GM12892 (cell line): ENCODE measurements at regions not wholly inside any gene's neighbourhood (a gene's known extent, or its start where the extent isn't known, plus 50 kb on each side); places are given as distances from the start of the nearest gene placed in this dataset.

Source experiments
- DNase-seq: peaks from one replicate; pipeline ENCODE4 v3.0.0; 2011; ENCODE audit not compliant: insufficient read length
- FAIRE-seq: peaks from 2 replicates; lab custom pipeline; 2011; peaks lifted over from hg19 to GRCh38; lab: Jason Lieb, UNC
- POLR2A ChIP-seq: IDR thresholded peaks from 2 replicates; pipeline ENCODE4 v1.6.1; 2011; ENCODE audit warnings: low read depth, low read length, control low read depth
- POLR2AphosphoS5 ChIP-seq: IDR thresholded peaks from 2 replicates; pipeline ENCODE4 v1.6.1; 2011; ENCODE audit warnings: low read depth, low read length, control low read depth
- TAF1 ChIP-seq: IDR thresholded peaks from 2 replicates; pipeline ENCODE4 v1.6.1; 2011; ENCODE audit warnings: low read depth, mild to moderate bottlenecking, control low read depth, low read length, borderline replicate concordance

DNA sequence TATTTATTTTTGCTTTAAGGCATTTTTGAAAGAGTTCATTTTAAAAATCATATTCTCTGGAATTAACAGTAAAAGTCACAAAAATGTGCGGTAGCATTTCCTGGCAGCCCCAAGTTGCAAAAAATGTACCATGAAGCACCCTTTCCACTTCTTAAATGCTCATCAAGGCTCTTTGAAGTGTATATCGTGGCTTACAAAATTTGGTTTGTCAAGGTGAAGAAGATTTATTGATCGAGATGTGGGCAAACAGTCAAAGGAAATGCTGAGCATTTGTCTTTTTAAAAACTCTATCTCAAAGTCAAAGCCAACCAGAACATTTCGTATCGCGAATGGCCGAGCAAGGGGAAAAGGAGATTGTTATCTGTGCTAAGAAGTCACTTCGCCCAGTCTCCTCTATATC lies 277.5 kb upstream of the KAZN start:
- no peak for FAIRE-seq
- TF ChIP-seq TAF1 = no peak
- TF ChIP-seq POLR2AphosphoS5 = no peak
- TF ChIP-seq POLR2A = no peak
- no peak for DNase-seq

DNA sequence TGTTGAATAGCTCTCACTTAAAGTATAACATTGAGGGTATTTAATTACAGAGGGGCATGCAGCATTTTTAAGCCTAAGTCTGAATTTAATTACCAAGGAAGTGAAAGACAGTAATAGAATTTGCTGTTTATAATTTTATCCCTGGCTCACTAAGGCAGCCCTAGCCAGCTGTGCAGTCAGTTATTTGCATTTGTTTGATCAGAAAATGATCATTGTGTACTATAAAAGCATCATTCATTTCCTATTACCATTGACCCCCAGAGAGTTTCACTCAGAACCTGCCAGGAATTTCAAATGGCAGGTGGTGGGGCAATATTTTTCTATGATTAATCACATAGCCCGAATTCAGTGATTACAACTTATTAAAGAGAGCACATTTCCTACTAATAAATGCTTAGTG lies 277.1 kb upstream of the KAZN start:
- DNase-seq (no peak), FAIRE-seq (no peak)
- no peak for TF ChIP-seq POLR2A
- TF ChIP-seq POLR2AphosphoS5 = no peak
- TF ChIP-seq TAF1 = no peak

DNA sequence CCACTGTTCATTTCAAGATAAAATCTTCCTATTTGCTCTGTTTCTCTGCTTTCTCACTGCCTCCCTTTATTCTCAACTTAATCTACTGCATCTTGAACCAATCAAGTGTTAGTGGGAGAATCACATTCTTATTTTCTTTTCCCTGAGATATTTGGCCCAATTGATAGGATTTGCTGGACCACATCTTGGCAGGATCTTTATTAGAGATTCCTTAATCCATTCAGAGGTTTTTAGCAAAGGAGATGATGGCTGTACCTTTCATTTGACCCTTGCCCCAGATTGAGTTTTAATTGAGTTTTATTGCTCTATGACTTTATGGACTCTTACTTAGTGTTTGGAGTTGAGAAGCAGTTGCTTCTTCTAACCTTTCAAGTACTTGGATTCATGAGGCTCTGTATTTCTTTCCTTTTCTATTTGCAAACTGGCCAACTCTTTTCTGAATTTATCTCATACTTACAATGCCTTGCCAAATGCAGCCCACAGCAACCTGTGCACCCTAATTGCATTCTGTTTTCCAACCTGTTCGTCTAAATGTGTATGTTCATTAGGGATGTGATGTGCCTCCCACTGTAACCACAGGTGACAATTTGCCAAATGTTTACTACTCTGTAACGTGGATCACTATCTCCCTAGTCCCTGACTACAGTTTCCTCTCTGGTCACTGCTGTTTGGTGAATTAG lies 274.8 kb upstream of the KAZN start:
- FAIRE-seq (no peak), DNase-seq (no peak)
- no peak for TF ChIP-seq TAF1
- no peak for TF ChIP-seq POLR2AphosphoS5
- no peak for TF ChIP-seq POLR2A

DNA sequence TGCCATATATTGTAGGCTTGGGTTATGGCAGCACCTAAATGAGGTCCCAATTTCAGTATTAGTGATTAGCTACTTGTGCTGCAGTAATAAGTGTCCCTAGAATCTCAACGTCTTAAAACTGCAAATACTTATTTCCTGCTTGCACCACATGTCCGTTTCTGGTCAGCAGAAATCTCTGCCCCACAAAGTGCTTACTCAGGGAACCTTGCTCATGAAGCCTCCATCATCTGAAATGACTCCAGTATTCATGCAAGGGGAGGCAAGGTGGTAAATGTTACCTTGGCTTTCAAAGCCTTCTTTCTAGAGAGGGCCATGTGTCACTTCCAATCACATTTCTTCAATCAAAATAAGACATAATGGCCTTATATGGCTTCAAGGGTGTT lies 274.2 kb upstream of the KAZN start:
- no peak for FAIRE-seq
- DNase-seq = no peak
- TF ChIP-seq TAF1 (no peak), POLR2A (no peak), POLR2AphosphoS5 (no peak)

DNA sequence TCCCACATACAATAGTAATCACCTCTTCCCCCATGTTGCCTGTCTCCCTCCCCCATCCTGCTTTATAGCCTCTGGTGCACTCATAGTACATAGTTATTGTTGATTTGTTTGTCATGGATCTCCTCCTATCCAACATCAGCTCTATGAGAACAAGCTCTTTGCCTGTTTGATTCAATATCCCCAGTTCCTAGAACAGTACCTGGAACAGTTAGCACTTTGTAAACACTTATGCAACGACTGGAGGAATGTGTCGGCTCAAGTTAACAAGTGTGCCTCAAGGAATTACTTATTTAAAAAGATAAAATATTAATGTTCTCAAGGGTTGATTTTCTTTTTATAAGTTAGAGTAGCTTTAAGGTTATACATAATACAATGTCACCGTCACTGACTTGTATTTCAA lies 271.6 kb upstream of the KAZN start:
- DNase-seq (no peak), FAIRE-seq (no peak)

DNA sequence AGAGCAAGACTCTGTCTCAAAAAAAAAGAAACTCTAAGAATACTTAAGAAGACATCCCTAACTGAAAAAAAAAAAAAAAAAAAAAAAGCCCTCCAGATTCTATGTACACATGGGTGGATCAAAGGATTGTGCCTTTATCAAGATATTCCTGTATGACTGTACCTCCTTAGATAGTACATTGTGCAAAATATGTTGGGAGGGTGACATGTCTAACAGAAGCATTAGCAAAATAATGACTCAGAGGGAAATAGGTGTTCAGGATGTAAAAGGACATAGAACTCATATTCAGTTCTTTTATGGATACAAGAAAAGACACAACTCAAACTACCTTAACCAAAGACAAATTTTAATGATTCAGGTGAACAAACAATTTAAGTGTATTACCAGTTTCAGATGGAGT lies 269.8 kb upstream of the KAZN start:
- FAIRE-seq (no peak), DNase-seq (no peak)
- TF ChIP-seq POLR2AphosphoS5 (no peak), POLR2A (no peak), TAF1 (no peak)

More for the DNA sequence above, 271.6 kb upstream of the KAZN start:
- TF ChIP-seq POLR2A = no peak
- TF ChIP-seq POLR2AphosphoS5 = no peak
- no peak for TF ChIP-seq TAF1

DNA sequence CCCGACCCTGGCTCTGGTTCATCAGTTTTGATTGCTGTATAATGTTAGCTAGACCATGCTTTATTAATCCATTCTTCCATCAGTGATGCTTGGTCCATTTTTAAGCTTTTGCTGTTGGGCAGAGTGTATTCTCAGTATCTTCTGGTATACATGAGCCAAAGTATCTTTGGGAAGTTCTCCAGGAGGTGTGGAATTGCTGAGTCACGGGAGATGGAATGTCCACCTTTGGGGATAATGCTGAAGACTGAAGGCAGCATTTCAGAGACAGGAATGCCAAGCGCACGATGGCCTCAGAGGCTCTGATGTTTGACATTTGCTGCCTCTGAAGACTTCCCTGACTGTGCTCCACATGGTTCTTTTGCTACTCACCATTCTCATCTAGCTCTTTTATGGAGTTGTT lies 266.3 kb upstream of the KAZN start:
- DNase-seq = no peak
- TF ChIP-seq TAF1 = no peak
- TF ChIP-seq POLR2A = no peak
- no peak for TF ChIP-seq POLR2AphosphoS5
- no peak for FAIRE-seq

DNA sequence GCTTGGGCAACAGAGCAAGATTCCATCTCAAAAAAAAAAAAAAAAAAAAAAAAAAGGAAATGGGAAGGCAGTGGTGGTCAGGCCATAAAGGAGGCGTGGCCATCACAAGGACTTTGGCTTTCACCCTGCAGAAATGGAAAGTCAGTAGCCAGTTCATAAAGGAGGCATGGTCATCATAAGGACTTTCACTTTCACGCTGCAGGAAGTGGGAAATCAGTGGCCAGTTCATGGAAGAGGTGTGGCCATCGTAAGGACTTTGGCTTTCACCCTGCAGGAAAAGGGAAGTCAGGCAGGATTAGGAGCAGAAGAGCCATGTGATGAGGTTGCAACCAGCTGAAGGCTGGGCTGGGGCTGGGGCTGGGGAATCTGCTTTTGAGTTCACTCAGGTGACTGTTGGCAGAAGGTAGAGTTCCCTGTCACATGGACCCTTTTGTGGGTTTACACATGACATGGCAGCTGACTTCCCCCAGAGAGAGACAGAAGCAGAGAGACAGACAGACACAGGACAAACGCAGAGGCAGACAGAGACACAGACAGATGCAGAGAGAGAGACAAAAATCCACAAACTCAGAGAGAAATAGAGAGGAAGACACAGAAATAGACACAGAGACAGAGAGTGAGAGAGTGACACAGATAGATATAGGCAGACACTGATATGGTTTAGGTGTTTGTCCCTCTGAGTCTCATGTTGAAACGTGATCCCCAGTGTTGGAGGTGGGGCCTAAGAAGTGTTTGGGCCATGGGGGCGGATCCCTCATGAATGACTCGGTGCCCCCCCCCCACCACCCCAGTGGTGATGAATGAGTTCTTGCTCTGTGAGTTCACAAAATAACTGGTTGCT lies 263.9 kb upstream of the KAZN start:
- no peak for FAIRE-seq
- TF ChIP-seq POLR2AphosphoS5 = no peak
- no peak for TF ChIP-seq TAF1
- TF ChIP-seq POLR2A = no peak
- DNase-seq = no peak

DNA sequence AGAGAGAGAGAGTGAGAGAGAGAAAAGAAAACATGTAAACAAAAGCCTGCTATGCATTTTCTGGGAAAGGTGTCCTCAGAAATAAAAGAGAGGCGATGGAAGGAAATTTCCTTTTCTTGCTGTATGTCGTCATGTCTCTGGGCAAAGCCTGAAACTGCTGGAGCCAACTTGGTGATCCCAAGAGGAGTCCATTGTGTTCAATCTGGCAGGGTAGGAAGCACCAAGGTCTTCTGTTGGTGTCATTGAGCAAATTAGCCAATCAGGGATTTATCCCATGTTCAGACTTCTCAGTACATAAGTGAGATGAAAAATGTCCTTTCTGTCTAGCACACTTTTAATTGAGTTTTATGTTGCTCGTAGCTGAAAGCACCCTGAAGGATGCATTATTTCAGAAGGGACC lies 260.0 kb upstream of the KAZN start:
- FAIRE-seq (no peak), DNase-seq (no peak)
- no peak for TF ChIP-seq TAF1
- no peak for TF ChIP-seq POLR2AphosphoS5
- no peak for TF ChIP-seq POLR2A

DNA sequence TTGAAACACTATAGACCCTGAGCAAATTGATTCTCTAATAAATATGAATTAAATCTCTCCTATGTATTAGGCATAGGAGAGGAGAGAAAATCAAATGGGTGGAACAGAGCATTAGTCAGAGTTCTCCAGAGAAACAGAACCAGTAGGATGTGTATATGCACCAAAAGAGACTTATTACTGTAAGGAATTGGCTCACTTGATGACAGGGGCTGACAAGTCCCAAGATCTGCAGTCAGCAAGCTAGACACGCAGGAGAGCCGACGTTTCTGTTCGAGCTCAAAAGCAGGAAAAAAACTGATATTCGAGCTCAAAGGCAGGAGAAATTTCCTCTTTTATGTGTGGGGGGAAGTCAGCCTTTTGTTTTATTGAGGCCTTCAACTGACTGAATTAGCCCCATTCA lies 259.2 kb upstream of the KAZN start:
- TF ChIP-seq POLR2AphosphoS5 (no peak), TAF1 (no peak), POLR2A (no peak)
- FAIRE-seq (no peak), DNase-seq (no peak)

DNA sequence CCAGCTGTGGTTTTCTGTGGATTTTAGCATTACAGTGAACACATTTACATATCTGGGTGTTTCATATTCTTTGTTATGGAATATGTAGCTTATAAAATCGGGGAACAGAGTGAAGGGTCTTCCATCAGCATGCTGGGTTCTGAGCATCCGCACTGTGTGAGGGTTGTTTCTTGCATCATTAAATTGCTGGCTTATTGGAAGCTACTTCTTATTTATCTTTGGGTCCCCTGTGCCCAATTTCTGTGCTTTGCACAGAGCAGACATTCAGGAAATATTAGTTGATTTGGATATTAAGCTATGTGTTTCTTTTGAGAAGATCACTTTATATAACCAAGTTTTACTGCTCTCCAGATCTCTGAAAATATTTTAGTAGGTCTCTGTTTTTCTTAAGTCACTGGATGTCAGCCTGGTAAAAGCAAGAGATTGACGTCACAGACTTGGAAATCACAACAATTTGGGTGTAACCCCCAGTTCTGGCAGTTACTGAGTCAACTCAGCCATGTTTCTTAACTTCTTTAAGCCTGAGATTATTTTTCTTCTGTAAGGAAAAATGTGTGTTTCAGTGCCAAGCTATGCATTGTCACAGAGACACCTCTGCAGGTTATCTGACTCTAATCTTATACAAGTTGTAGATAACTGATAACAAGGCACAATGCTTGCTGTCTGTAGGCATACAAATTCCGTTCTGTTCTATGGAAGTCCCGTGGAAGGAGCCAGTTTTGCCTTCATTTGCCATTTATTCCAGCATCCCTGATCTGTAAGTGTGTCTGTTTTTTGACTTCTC lies 258.3 kb upstream of the KAZN start:
- DNase-seq = no peak
- FAIRE-seq = no peak
- TF ChIP-seq POLR2A (no peak), TAF1 (no peak), POLR2AphosphoS5 (no peak)
